ENCODE measurements at regions not wholly inside any gene's neighbourhood (a gene's known extent, or its start where the extent isn't known, plus 50 kb on each side); places are given as distances from the start of the nearest gene placed in this dataset.

DNA sequence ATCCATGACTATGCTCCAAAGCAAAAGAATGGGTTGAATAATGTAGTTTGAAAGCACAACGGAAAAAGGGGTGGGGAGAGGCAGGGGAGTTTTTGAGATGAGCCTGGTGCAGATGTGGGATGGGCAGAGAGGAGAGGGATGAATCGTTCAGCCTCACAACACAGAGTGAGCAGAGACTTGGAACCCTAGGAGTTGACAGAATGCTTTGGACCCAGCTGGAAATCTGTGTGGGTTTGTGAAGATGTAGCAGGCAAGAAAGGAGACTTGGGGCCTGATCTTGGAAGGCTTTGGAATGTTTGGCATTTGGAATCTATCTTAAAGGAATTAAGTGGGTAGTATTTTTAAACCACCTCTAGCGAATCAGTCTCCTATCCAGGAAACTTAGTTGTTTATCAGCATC is 66.0 kb upstream of the KCTD1 start:
- DNase-seq (ENCODE audit: low read depth) = no peak

Data from renal cortical epithelial cell (primary cell).